IMR-90 (cell line): ENCODE measurements at regions not wholly inside any gene's neighbourhood (a gene's known extent, or its start where the extent isn't known, plus 50 kb on each side); places are given as distances from the start of the nearest gene placed in this dataset.
"Not testable (repeated sequence)": the region's sequence is repeated elsewhere in the genome, so short reads cannot be mapped to it uniquely, and the experiment has no call there.

Experiments
- ATAC-seq: fragments of 200-7000 bp; cut with Tn5 transposase; 2 replicates; pipeline ENCODE4 v1.9.1; 2020; ENCODE audit warnings: low read depth, mild to moderate bottlenecking, moderate library complexity
- BruUV-seq: library from RNA; stranded (reverse); fragments of 400-500 nt; replicated peaks from 2 replicates; lab custom pipeline; 2021; lab: Mats Ljungman, UMichigan
- CTCF ChIA-PET: fragments of 300-600 bp; formaldehyde crosslinking; extraction: SDS; loops from one replicate; lab custom pipeline; 2021; ENCODE audit warnings: antibody characterized with exemption; lab: Yijun Ruan, JAX
- POLR2A ChIA-PET: fragments of 300-600 bp; sonication (Branson Sonifier 250); formaldehyde crosslinking; loops from one replicate; lab custom pipeline; 2022; ENCODE audit warnings: antibody characterized with exemption; ENCODE audit not compliant: unreplicated experiment; lab: Charles Lee
- DNase-seq: peaks from one replicate; pipeline ENCODE4 v3.0.0; 2013
- H2AFZ ChIP-seq: replicated peaks from 2 replicates; pipeline ENCODE3; 2013; ENCODE audit warnings: low read length, mild to moderate bottlenecking; ENCODE audit not compliant: poor library complexity
- H2AK5ac ChIP-seq: 2 replicates; pipeline ENCODE4 v1.6.1; 2013; ENCODE audit warnings: low read depth, low read length, inconsistent platforms
- H2AK9ac ChIP-seq: replicated peaks from 2 replicates; pipeline ENCODE3; 2013; ENCODE audit warnings: mild to moderate bottlenecking, low read depth, low read length, moderate library complexity; ENCODE audit not compliant: poor library complexity
- H2BK120ac ChIP-seq: 2 replicates; pipeline ENCODE4 v1.6.1; 2013; ENCODE audit warnings: low read depth, low read length, inconsistent platforms
- H2BK15ac ChIP-seq: 3 replicates; pipeline ENCODE4 v1.6.1; 2013; ENCODE audit warnings: low read depth, low read length, inconsistent platforms
- H2BK20ac ChIP-seq: 2 replicates; pipeline ENCODE4 v1.6.1; 2013; ENCODE audit warnings: low read depth, mild to moderate bottlenecking, inconsistent platforms, low read length, moderate library complexity
- H2BK5ac ChIP-seq: 2 replicates; pipeline ENCODE4 v1.6.1; 2013; ENCODE audit warnings: mild to moderate bottlenecking, low read depth, low read length, inconsistent platforms; ENCODE audit not compliant: poor library complexity, severe bottlenecking
- H3K14ac ChIP-seq: replicated peaks from 2 replicates; pipeline ENCODE4 v1.6.1; 2013; ENCODE audit warnings: low read depth, low read length, inconsistent platforms
- H3K18ac ChIP-seq: 2 replicates; pipeline ENCODE4 v1.6.1; 2013; ENCODE audit warnings: low read depth, low read length, control low read depth
- H3K23ac ChIP-seq: 2 replicates; pipeline ENCODE4 v1.6.1; 2013; ENCODE audit warnings: low read depth, low read length, inconsistent platforms
- H3K27ac ChIP-seq: 2 replicates; pipeline ENCODE4 v1.5.1; 2013; ENCODE audit warnings: mild to moderate bottlenecking, control low read depth, low read length; ENCODE audit not compliant: insufficient read depth
- H3K27me3 ChIP-seq: 2 replicates; pipeline ENCODE4 v1.6.1; 2013; ENCODE audit warnings: low read length; ENCODE audit not compliant: control insufficient read depth, insufficient read depth
- H3K36me3 ChIP-seq: 2 replicates; pipeline ENCODE4 v1.6.1; 2013; ENCODE audit warnings: low read length, mixed read lengths; ENCODE audit not compliant: control insufficient read depth, insufficient read depth
- H3K4ac ChIP-seq: 2 replicates; pipeline ENCODE4 v1.6.1; 2013; ENCODE audit warnings: low read depth, low read length, inconsistent platforms
- H3K4me1 ChIP-seq: 2 replicates; pipeline ENCODE4 v1.6.1; 2013; ENCODE audit warnings: low read length, mixed read lengths; ENCODE audit not compliant: control insufficient read depth, insufficient read depth
- H3K4me2 ChIP-seq: 2 replicates; pipeline ENCODE4 v1.6.1; 2013; ENCODE audit warnings: low read depth, mild to moderate bottlenecking, control low read depth, low read length, moderate library complexity
- H3K4me3 ChIP-seq: 2 replicates; pipeline ENCODE4 v1.5.1; 2013; ENCODE audit warnings: low read depth, mild to moderate bottlenecking, control low read depth, low read length, moderate library complexity; ENCODE audit not compliant: insufficient read depth
- H3K56ac ChIP-seq: 2 replicates; pipeline ENCODE4 v1.6.1; 2013; ENCODE audit warnings: low read length, inconsistent platforms; ENCODE audit not compliant: insufficient read depth; ENCODE audit errors: extremely low read depth
- H3K79me1 ChIP-seq, 2 experiments: 2 replicates each; pipeline ENCODE4 v1.6.1; 2013; ENCODE audit warnings: low read length in 2 of 2, inconsistent platforms in 1 of 2, low read depth in 1 of 2
- H3K9ac ChIP-seq: 2 replicates; pipeline ENCODE4 v1.6.1; 2013; ENCODE audit warnings: low read depth, low read length, control low read depth
- H3K9me1 ChIP-seq: 2 replicates; pipeline ENCODE4 v1.6.1; 2013; ENCODE audit warnings: low read length, inconsistent platforms; ENCODE audit not compliant: insufficient read depth
- H3K9me3 ChIP-seq: 2 replicates; pipeline ENCODE4 v1.6.1; 2013; ENCODE audit warnings: low read length; ENCODE audit not compliant: control insufficient read depth, insufficient read depth
- H4K20me1 ChIP-seq: 2 replicates; pipeline ENCODE4 v1.6.1; 2013; ENCODE audit warnings: low read length, inconsistent platforms; ENCODE audit not compliant: insufficient read depth
- H4K5ac ChIP-seq: 2 replicates; pipeline ENCODE4 v1.6.1; 2013; ENCODE audit warnings: mild to moderate bottlenecking, low read depth, low read length, control low read depth
- H4K8ac ChIP-seq, 2 experiments: 2 replicates each; pipeline ENCODE4 v1.6.1; 2013; ENCODE audit warnings: low read depth in 2 of 2, low read length in 2 of 2, control low read depth in 1 of 2, inconsistent platforms in 1 of 2
- H4K91ac ChIP-seq: 2 replicates; pipeline ENCODE4 v1.6.1; 2013; ENCODE audit warnings: low read depth, low read length, inconsistent platforms; ENCODE audit not compliant: insufficient read depth
- CEBPB ChIP-seq: IDR thresholded peaks from 2 replicates; pipeline ENCODE4 v1.6.1; 2012; ENCODE audit warnings: low read depth, low read length, improper control_type of control experiment
- CTCF ChIP-seq: conservative IDR thresholded peaks from 2 replicates; pipeline ENCODE4 v1.5.1; 2012; ENCODE audit warnings: mild to moderate bottlenecking, low read depth, low read length, improper control_type of control experiment
- MXI1 ChIP-seq: IDR thresholded peaks from 2 replicates; pipeline ENCODE4 v1.6.1; 2012; ENCODE audit warnings: low read depth, mild to moderate bottlenecking, low read length, moderate library complexity, borderline replicate concordance
- RCOR1 ChIP-seq: IDR thresholded peaks from 2 replicates; pipeline ENCODE4 v1.6.1; 2012; ENCODE audit warnings: mild to moderate bottlenecking, low read length, improper control_type of control experiment; ENCODE audit not compliant: insufficient replicate concordance
- RFX5 ChIP-seq: IDR thresholded peaks from 2 replicates; pipeline ENCODE4 v1.8.0; 2012; ENCODE audit warnings: low read depth, mild to moderate bottlenecking, low read length, moderate library complexity
- SMC3 ChIP-seq: fragments of 150-350 bp; IDR thresholded peaks from 2 replicates; pipeline ENCODE4 v1.6.1; 2016; ENCODE audit warnings: low read depth, mild to moderate bottlenecking, antibody characterized with exemption, low read length, moderate library complexity
- WGBS, 2 experiments: methylation state at CpG; one replicate each; pipeline versions ENCODE4 v1.1.5 to v1.1.7; 2013; ENCODE audit warnings: missing lambda C conversion rate in 2 of 2; ENCODE audit not compliant: insufficient read length in 1 of 2; ENCODE audit errors: extremely low coverage in 2 of 2; 5-methylcytosine and 5-hydroxymethylcytosine counted together
- dilution Hi-C: fragments of 300-500 bp; cut with HindIII; formaldehyde crosslinking; loops from one replicate; pipeline ENCODE4 v1.14.3; 2018; ENCODE audit warnings: low sequenced_read_pairs; ENCODE audit not compliant: unreplicated experiment
- in situ Hi-C: fragments of 300-500 bp; cut with MboI; formaldehyde crosslinking; loops from 3 replicates; pipeline ENCODE4 v1.14.3; 2019; ENCODE audit warnings: low sequenced_read_pairs, inconsistent platforms, mixed read lengths
- intact Hi-C: fragments of 100-400 bp; cut with micrococcal nuclease; formaldehyde crosslinking; loops from 2 replicates; pipeline ENCODE4 v1.10.0; 2022

GRCh38 chr12:107378609-107379008 lies 285.3 kb upstream of the CRY1 start:
- Histone ChIP-seq H2AK9ac (no peak overlapping the region), H2BK20ac (no peak overlapping the region), H4K91ac (no peak overlapping the region), H3K36me3 (no peaks in the 10 kb centered on the region), H2BK120ac (no peak overlapping the region), H3K9me3 (no peaks in the 10 kb centered on the region), H3K9ac (no peak overlapping the region), H3K27ac (no peak overlapping the region), H4K20me1 (no peaks in the 10 kb centered on the region), H3K4me2 (no peak overlapping the region), H3K56ac (no peak overlapping the region), H3K9me1 (peaks cover 6% of the 10 kb centered on the region; the same call in 1 of the 2 replicates), H3K4me3 (no peak overlapping the region), H3K27me3 (no peaks in the 10 kb centered on the region), H2BK5ac (no peak overlapping the region), H3K79me1 (no peaks in the 10 kb centered on the region), H3K18ac (no peak overlapping the region), H3K4me1 (peaks cover 7% of the 10 kb centered on the region), H4K5ac (no peak overlapping the region), H3K4ac (no peak overlapping the region), H2BK15ac (no peak overlapping the region; the same call in 2 of the 3 replicates), H2AK5ac (peak overlapping the region; percentile 9; the same call in 1 of the 2 replicates), H3K23ac (no peak overlapping the region), H4K8ac (no peak overlapping the region), H3K14ac (no peak overlapping the region), H2AFZ (peak overlapping the region; percentile 25)
- TF ChIP-seq CTCF (no peak), CEBPB (no peak), RCOR1 (no peak), RFX5 (no peak), SMC3 (no peak), MXI1 (no peak)
- in situ Hi-C loops, result no loop called here
- CTCF ChIA-PET, result no interaction called here
- BruUV-seq, result no TSS peak
- DNase-seq, result no peak
- intact Hi-C loops, result no loop called here
- dilution Hi-C loops, result no loop called here
- 93% methylated on average over 2 of the region's 4 CpGs; no CpG with 5 or more reads in 1 of the 2 experiments for WGBS, 2 experiments
- no peak for ATAC-seq
- POLR2A ChIA-PET, result no interaction called here

DNA sequence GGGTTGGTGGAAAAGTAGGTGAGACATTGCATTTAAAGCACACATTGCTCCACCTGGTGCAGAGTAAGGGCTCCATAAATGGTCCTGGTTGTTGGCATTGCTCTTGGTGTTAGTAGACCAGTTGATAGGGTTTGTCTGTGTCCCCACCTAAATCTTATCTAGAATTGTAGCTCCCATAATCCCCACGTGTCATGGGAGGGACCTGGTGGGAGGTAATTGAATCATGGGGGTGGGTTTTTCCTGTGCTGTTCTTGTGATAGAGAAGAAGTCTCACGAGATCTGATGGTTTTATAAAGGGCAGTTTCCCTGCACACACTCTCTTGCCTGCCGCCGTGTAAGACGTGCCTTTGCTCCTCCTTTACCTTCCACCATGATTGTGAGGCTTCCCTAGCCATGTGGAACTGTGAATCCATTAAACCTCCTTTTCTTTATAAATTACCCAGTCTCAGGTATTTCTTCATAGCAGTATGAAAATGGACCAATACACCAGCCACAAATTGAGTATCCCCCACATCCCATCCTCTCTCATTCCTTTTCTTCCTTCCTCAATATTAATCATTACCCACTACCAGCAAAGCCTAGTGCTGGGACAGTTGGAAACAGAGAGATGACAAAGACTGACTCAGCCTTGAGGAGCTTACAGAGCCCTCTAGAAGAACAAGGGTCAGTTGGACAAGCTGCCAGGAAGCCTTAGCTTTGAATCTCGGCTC lies 285.9 kb upstream of the CRY1 start:
- not testable (repeated sequence) for H3K27ac ChIP-seq

More for the DNA sequence above, 285.9 kb upstream of the CRY1 start:
- ATAC-seq, result peak; percentile 64
- H3K9me3 ChIP-seq, H2AK9ac ChIP-seq, in situ Hi-C loops, H4K91ac ChIP-seq, H3K4ac ChIP-seq, BruUV-seq, H3K23ac ChIP-seq, H4K8ac ChIP-seq, H4K20me1 ChIP-seq, H2AK5ac ChIP-seq, H3K4me3 ChIP-seq, H3K4me1 ChIP-seq, H3K18ac ChIP-seq, H3K14ac ChIP-seq, H3K9ac ChIP-seq, H3K79me1 ChIP-seq, H2BK20ac ChIP-seq, POLR2A ChIA-PET, H3K36me3 ChIP-seq, H3K9me1 ChIP-seq, H2BK5ac ChIP-seq, H2AFZ ChIP-seq, H2BK120ac ChIP-seq, CTCF ChIA-PET, H2BK15ac ChIP-seq, intact Hi-C loops, H3K56ac ChIP-seq, dilution Hi-C loops, H3K27me3 ChIP-seq, H4K5ac ChIP-seq: not testable (repeated sequence)
- peak; percentile 73 for DNase-seq
- 0 out of 2 replicates have a peak overlapping the region, but pooled peaks have one; percentile 20 for H3K4me2 ChIP-seq
- 100% methylated on average over 3 of the region's 6 CpGs; no CpG with 5 or more reads in 1 of the 2 experiments for WGBS, 2 experiments
